SH-SY5Y (cell line): ENCODE measurements at regions not wholly inside any gene's neighbourhood (a gene's known extent, or its start where the extent isn't known, plus 50 kb on each side); places are given as distances from the start of the nearest gene placed in this dataset.

ENCODE experiments used
- GATA2 ChIP-seq: IDR thresholded peaks from 2 replicates; pipeline ENCODE4 v1.6.1; 2011; ENCODE audit warnings: mild to moderate bottlenecking, low read depth, low read length
- GATA3 ChIP-seq: IDR thresholded peaks from 2 replicates; pipeline ENCODE4 v1.6.1; 2011; ENCODE audit warnings: low read depth, mild to moderate bottlenecking, low read length, moderate library complexity

GRCh38 chr3:13266005-13266404 lies 154.1 kb downstream of the NUP210 start:
- TF ChIP-seq GATA2: no peak
- no peak for TF ChIP-seq GATA3

DNA sequence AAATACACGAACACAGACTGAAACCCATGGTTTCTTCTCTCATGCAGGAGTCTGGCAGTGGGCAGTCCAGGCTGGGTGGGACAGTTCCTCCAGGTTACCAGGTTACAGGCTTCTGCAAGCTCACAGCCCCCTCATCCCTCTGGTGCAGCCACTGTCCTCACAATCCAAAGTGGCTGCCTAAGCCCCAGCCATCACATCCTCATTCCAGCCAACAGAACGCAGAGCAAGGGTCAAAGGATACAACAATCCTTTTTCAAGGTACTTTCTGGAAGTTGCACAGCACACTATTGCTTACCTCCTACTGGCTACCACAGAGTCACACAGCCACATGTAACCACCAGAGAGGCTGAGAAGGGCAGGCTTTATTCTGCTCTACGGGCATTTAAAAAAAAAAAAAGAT lies 154.6 kb downstream of the NUP210 start:
- no peak for TF ChIP-seq GATA2

- TF ChIP-seq GATA3: no peak
- TF ChIP-seq GATA2: no peak
Measured at GRCh38 chr3:13265016-13265415, 155.1 kb downstream of the NUP210 start.

DNA sequence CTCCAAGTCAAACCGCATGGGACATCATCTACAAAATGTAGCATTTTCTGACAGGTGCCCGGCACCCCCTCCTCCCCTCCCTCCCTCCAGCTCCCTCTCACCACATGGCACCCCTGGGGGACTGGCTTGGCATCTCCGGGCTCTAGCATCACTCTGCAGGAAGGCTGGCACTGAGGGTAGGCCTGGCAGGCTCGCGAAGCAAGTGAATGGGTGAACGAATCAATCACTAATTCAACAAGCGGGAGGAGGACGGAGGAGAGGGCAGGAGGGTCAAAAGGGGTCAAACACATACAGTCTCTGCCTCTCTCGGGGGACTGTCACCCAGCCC lies 155.7 kb downstream of the NUP210 start:
- TF ChIP-seq GATA3 (no peak), GATA2 (no peak)

- no peak for TF ChIP-seq GATA3
- TF ChIP-seq GATA2: peak; percentile 72
Measured at GRCh38 chr3:13263770-13264467, 156.2 kb downstream of the NUP210 start.

DNA sequence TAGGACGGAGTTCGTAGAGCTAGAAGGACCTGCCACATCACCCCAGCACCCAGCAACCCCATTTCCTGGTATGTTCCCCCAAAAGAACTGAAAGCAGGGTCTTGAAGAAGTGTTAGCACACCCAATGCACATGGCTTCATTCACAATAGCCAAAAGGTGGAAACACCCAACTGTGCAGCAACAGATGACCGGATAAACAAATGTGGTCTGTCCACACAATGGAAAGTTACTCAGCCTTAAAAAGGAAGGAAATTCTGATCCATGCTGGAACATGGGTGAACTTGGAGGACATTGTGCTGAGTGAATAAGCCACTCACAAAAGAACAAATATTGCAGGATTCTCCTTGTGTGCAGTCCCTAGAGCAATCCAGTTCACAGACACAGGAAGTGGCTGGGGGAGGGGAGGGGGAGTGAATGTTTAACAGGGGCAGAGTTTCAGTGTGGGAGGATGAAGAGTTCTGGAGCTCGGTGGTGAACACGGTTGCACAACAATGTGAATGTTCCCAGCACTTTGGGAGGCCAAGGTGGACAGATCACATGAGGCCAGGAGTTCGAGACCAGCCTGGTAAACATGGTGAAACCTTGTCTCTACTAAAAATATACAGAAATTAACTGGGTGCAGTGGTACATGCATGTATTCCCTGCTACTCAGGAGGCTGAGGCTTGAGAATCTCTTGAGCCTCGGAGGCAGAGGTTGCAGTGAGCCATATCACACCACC lies 157.5 kb downstream of the NUP210 start:
- no peak for TF ChIP-seq GATA3
- no peak for TF ChIP-seq GATA2

GRCh38 chr3:13261892-13262291 lies 158.2 kb downstream of the NUP210 start:
- TF ChIP-seq GATA2 (no peak), GATA3 (no peak)

- TF ChIP-seq GATA2 (no peak), GATA3 (no peak)
Measured at GRCh38 chr3:13261104-13261830, 158.9 kb downstream of the NUP210 start.

GRCh38 chr3:13260259-13261103 lies 159.6 kb downstream of the NUP210 start:
- TF ChIP-seq GATA3 (no peak), GATA2 (no peak)

DNA sequence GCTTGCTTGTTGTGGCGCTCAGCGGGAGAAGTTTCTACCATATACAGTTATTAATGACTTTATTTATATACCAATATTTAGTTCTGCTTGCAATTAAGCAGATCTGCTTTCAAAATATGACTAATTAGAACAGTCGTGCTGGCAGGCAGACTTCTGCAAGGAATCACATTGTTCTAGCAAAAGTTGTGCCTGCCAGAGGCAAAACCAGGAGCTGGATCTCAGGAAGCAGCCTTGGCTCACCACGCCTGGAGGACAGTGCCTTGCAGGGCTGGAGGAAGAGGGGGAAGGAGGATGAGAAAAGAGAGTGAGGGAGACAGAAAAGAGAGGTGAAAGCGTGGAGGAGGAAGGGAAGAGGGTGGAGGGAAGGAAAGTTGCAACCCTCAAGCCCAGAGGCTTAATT lies 160.3 kb downstream of the NUP210 start:
- no peak for TF ChIP-seq GATA3
- no peak for TF ChIP-seq GATA2

- TF ChIP-seq GATA2 (peak; percentile 84), GATA3 (no peak; the same call in 1 of the 2 replicates)
Measured at GRCh38 chr3:13258986-13259514, 161.1 kb downstream of the NUP210 start.

- no peak for TF ChIP-seq GATA3
- TF ChIP-seq GATA2: no peak
Measured at GRCh38 chr3:13258280-13258679, 161.8 kb downstream of the NUP210 start.

DNA sequence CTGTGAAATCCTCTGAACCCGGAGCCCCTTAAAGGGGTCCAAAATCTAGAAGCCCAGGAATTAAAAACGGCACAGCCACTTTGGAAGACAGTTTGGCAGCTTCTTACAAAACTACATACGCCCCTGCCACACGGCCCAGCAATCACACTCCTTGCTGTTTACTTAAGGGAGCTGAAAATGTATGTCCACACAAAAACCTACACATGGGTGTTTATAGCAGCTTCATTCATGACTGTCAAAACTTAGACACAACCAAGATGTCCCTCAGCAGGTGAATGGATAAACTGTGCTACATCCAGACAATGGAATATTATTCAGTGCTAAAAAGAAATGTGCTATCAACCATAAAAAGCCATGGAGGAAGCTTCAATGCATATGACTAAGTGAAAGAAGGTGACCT lies 162.5 kb downstream of the NUP210 start:
- no peak for TF ChIP-seq GATA3
- no peak for TF ChIP-seq GATA2

DNA sequence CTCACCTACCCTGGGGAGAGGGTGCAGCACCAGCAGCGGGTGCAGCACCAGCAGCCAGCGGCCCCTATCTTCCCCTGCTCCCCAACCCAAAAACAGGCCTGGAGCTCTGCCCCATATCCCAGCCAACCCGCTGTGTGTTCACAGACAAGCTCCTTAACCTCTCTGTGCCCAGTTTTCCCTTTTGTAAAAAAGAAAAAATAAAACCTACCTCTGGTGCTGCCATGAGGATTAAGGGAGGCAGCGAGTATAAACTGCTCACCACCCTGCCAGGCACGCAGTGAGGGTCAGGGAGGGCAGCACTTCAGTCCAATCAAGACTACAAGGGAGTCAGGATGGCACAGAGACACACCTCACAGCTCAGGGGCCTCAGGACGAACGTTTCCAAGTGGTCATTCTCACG lies 163.3 kb downstream of the NUP210 start:
- no peak for TF ChIP-seq GATA2
- TF ChIP-seq GATA3: no peak
